T-cell (primary cell): ENCODE measurements at regions not wholly inside any gene's neighbourhood (a gene's known extent, or its start where the extent isn't known, plus 50 kb on each side); places are given as distances from the start of the nearest gene placed in this dataset.

Experiments
- ATAC-seq, 4 experiments: fragments of 200-7000 bp in 3 of 4; fragments of 150-1000 bp in 1 of 4; cut with Tn5 transposase; replicated peaks in 1 of 4; 1 replicate in 3 of 4; 2 replicates in 1 of 4; pipeline ENCODE4 v1.10.0; 2021; ENCODE audit warnings: moderate library complexity in 3 of 4, mild to moderate bottlenecking in 2 of 4, moderate number of reproducible peaks in 1 of 4
- CTCF ChIA-PET, 2 donors: fragments of 300-600 bp; sonication (Branson Sonifier 250); formaldehyde crosslinking; loops; one replicate each; lab custom pipeline; 2022; ENCODE audit warnings: antibody characterized with exemption in 2 of 2; lab: Charles Lee
- POLR2A ChIA-PET, 2 donors: fragments of 300-600 bp; sonication (Branson Sonifier 250); formaldehyde crosslinking; loops; one replicate each; lab custom pipeline; 2022; ENCODE audit warnings: antibody characterized with exemption in 2 of 2; lab: Charles Lee
- DNase-seq, 35 experiments: peaks; one replicate each; pipeline versions ENCODE4 v3.0.0 to v3.0.0-alpha.2; 2013 to 2023
- H3K27ac ChIP-seq: one replicate; pipeline ENCODE4 v1.5.1; 2013; ENCODE audit warnings: low read length
- H3K27me3 ChIP-seq, 2 experiments: replicated peaks in 1 of 2; 1 replicate in 1 of 2; 2 replicates in 1 of 2; pipeline versions ENCODE4 v1.6.1 to v1.7.0; 2013; ENCODE audit warnings: low read length in 1 of 2, mixed read lengths in 1 of 2; ENCODE audit not compliant: control insufficient read depth in 2 of 2, insufficient read depth in 2 of 2; ENCODE audit errors: extremely low read depth in 1 of 2
- H3K36me3 ChIP-seq, 2 donors: 1 replicate in 1 of 2; 2 replicates in 1 of 2; pipeline versions ENCODE4 v1.6.1 to v1.7.0; 2013; ENCODE audit warnings: low read length in 1 of 2; ENCODE audit not compliant: control insufficient read depth in 2 of 2, insufficient read depth in 1 of 2; ENCODE audit errors: extremely low read depth in 1 of 2
- H3K4me1 ChIP-seq, 2 experiments: 1 replicate in 1 of 2; 2 replicates in 1 of 2; pipeline versions ENCODE4 v1.6.1 to v1.7.0; 2013; ENCODE audit warnings: low read length in 2 of 2, mixed read lengths in 1 of 2; ENCODE audit not compliant: insufficient read depth in 2 of 2, control insufficient read depth in 1 of 2; ENCODE audit errors: extremely low read depth in 1 of 2
- H3K4me3 ChIP-seq, 2 donors: 1 replicate in 1 of 2; 2 replicates in 1 of 2; pipeline versions ENCODE4 v1.5.1 to v1.7.0; 2013; ENCODE audit warnings: mild to moderate bottlenecking in 2 of 2, low read length in 1 of 2, moderate library complexity in 1 of 2; ENCODE audit not compliant: control insufficient read depth in 1 of 2; ENCODE audit errors: extremely low read depth in 1 of 2
- H3K9me3 ChIP-seq: 2 replicates; pipeline ENCODE4 v1.7.0; 2013
- H3K27ac Mint-ChIP-seq, 2 donors: one replicate each; pipeline ENCODE4 v1.8.0; 2020 to 2021; ENCODE audit warnings: mild to moderate bottlenecking in 2 of 2, mixed read lengths in 2 of 2
- H3K27me3 Mint-ChIP-seq, 2 donors: one replicate each; pipeline ENCODE4 v1.8.0; 2021 to 2022; ENCODE audit warnings: mixed read lengths in 2 of 2
- H3K36me3 Mint-ChIP-seq: one replicate; pipeline ENCODE4 v1.8.0; 2021; ENCODE audit warnings: mixed read lengths
- H3K4me1 Mint-ChIP-seq, 3 donors: one replicate each; pipeline ENCODE4 v1.8.0; 2020 to 2022; ENCODE audit warnings: mixed read lengths in 3 of 3, mild to moderate bottlenecking in 1 of 3
- H3K4me3 Mint-ChIP-seq, 3 donors: one replicate each; pipeline ENCODE4 v1.8.0; 2020 to 2022; ENCODE audit warnings: mild to moderate bottlenecking in 3 of 3, mixed read lengths in 3 of 3, moderate library complexity in 3 of 3
- H3K9me3 Mint-ChIP-seq, 3 donors: one replicate each; pipeline ENCODE4 v1.8.0; 2020 to 2022; ENCODE audit warnings: mixed read lengths in 3 of 3
- WGBS: methylation state at CpG from one replicate; pipeline ENCODE4 v1.1.5; 2013; ENCODE audit warnings: missing lambda C conversion rate; ENCODE audit not compliant: insufficient coverage; 5-methylcytosine and 5-hydroxymethylcytosine counted together

DNA sequence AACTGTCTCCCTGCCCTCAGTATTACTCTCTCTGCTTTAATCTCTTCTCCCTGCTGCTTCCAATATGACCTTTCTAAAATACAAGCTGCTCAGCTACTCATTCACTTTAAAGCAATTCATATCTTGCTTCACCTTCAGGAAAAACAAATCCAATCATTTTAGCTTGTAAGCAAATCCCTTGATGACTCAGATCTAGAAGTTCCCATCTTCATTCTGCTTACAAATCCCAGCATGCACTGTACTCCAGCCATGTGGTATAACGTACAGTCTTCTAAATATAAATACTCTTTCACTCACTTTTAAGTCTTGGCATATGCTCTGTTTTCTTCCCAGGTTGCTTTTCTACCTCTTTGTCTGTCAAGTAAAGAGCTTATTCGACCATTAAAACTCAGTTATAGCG, 1009.1 kb upstream of the SEMA6D start:
- Histone ChIP-seq H3K4me1 (no peaks in the 10 kb centered on the region), H3K27me3 (no peaks in the 10 kb centered on the region), H3K4me3 (no peak overlapping the region), H3K27ac (no peak overlapping the region), H3K36me3 (no peaks in the 10 kb centered on the region), H3K9me3 (peaks cover 3% of the 10 kb centered on the region)
- no peak for DNase-seq
- 30% methylated on average over 3 of the region's 3 CpGs for WGBS
- Mint-ChIP-seq H3K27ac (no peak overlapping the region), H3K4me1 (no peaks in the 10 kb centered on the region), H3K27me3 (no peaks in the 10 kb centered on the region), H3K4me3 (no peak overlapping the region), H3K9me3 (peaks cover 11 to 28% (median 15%) of the 10 kb centered on the region in 3 donors), H3K36me3 (no peaks in the 10 kb centered on the region)
- CTCF ChIA-PET: no interaction called here
- POLR2A ChIA-PET: interaction anchor here in 1 of 2 donors (0.6 to 0.7 kb wide), 2 partner anchors 38 to 683 kb away, joined by 3 to 4 read pairs; no protein-coding TSS in a partner anchor
- no peak for ATAC-seq

DNA sequence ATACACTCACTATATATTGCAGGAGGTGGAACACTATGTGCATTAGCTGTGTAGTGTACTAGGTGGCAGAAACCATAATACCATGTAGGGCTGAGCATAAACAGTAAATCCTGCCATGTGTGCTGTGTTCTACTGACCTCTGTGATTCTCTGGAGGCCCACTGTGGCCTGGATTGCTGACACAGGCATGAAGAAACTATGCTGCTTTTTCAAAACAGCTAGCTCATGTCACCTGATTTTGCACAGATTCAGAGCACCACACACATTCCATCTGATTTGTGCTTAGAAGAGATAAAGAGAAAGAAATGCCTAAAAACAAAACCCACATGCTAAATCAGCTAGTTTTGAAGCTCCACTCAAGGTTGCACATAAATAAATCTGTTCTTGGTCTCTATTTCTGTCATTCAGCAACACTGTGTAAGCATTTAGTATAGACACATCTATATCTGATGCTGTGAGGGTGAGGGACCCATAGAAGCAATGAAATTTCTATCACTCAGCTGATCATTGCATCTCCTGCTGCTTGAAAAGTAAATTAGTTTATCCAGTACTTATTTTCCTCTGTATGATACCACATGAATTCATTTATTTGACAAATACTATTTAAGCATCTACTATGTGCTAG, 1007.7 kb upstream of the SEMA6D start:
- no peaks in the 10 kb centered on the region for H3K9me3 ChIP-seq

DNA sequence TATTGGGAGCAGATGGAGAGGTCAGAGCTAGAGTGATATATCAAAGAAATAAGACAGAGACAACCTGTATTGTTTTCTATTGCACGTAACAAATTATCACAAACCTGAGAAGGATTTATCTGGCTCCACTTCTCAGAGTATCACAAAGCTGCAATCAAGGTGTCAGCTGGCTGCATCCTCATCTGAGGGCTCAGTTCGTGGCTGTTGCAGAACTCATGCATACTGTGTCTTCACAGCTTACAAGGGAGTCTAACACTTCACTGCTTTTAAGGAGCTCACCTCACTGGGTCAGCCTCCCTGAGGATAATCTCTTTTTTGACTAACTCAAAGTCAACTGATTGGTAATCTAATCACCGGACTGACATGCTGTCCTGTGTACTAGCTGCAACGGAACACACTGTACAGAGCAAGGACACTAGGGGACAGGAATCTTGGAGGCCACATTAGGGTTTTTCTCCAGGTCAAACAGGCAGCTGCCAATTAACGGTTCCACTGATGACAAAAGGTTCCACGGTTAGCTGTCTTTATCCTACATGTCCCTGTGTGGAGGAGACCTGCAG, 1006.8 kb upstream of the SEMA6D start:
- H3K4me1 Mint-ChIP-seq: no peaks in the 10 kb centered on the region
- 55% methylated on average over 5 of the region's 6 CpGs for WGBS
- CTCF ChIA-PET: no interaction called here
- Histone ChIP-seq H3K27me3 (no peaks in the 10 kb centered on the region), H3K4me3 (no peak overlapping the region), H3K27ac (no peak overlapping the region), H3K9me3 (no peaks in the 10 kb centered on the region), H3K36me3 (no peaks in the 10 kb centered on the region), H3K4me1 (no peaks in the 10 kb centered on the region)
- H3K27ac Mint-ChIP-seq: no peak overlapping the region
- no peaks in the 10 kb centered on the region for H3K36me3 Mint-ChIP-seq
- POLR2A ChIA-PET: interaction anchor here in 1 of 2 donors (0.7 kb wide), 1 partner anchor 8 kb away, joined by 3 read pairs; no protein-coding TSS in a partner anchor
- no peak for ATAC-seq
- H3K9me3 Mint-ChIP-seq: peaks cover 11 to 35% (median 15%) of the 10 kb centered on the region in 3 donors
- no peak for DNase-seq
- H3K4me3 Mint-ChIP-seq: no peak overlapping the region
- H3K27me3 Mint-ChIP-seq: no peaks in the 10 kb centered on the region

More for the DNA sequence above, 1007.7 kb upstream of the SEMA6D start:
- Histone ChIP-seq H3K4me1 (no peaks in the 10 kb centered on the region), H3K4me3 (no peak overlapping the region), H3K36me3 (no peaks in the 10 kb centered on the region), H3K27me3 (no peaks in the 10 kb centered on the region), H3K27ac (no peak overlapping the region)
- ChIA-PET CTCF (interaction anchor here in 1 of 2 donors (0.6 kb wide), 1 partner anchor 64 kb away, joined by 3 read pairs; no protein-coding TSS in a partner anchor), POLR2A (interaction anchor here in 1 of 2 donors (0.7 kb wide), 1 partner anchor 9 kb away, joined by 3 read pairs; no protein-coding TSS in a partner anchor)
- no peaks in the 10 kb centered on the region for H3K27me3 Mint-ChIP-seq
- ATAC-seq: no peak
- no peak for DNase-seq
- H3K9me3 Mint-ChIP-seq: peaks cover 14 to 35% (median 15%) of the 10 kb centered on the region in 3 donors
- no peak overlapping the region for H3K27ac Mint-ChIP-seq
- H3K4me3 Mint-ChIP-seq: no peak overlapping the region
- no peaks in the 10 kb centered on the region for H3K36me3 Mint-ChIP-seq
- no peaks in the 10 kb centered on the region for H3K4me1 Mint-ChIP-seq

DNA sequence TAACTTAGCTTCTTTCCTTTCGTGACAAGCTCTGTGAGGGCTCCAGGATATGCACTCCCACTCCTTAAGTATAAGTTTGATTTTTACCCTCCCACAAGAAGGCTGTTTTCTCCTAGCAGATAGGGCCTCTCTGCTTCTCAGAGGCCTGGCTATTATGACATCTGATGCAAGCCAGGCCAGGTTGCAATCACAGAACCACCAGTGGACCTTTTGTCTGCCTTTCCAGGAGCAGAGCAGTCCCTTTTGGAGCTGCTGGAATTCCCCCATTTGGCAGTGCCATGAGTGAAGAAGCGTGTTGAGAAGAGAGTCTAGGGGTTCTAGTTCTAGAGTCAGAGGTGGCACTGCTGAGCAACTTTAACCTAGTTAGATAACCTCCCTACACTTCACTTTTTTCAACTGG, 1004.3 kb upstream of the SEMA6D start:
- ATAC-seq: no peak
- Histone ChIP-seq H3K27me3 (no peaks in the 10 kb centered on the region), H3K36me3 (no peaks in the 10 kb centered on the region), H3K4me3 (no peak overlapping the region), H3K4me1 (no peaks in the 10 kb centered on the region), H3K9me3 (no peaks in the 10 kb centered on the region), H3K27ac (no peak overlapping the region)
- H3K27me3 Mint-ChIP-seq: no peaks in the 10 kb centered on the region
- H3K4me1 Mint-ChIP-seq: no peaks in the 10 kb centered on the region
- ChIA-PET POLR2A (no interaction called here), CTCF (no interaction called here)
- H3K27ac Mint-ChIP-seq: no peak overlapping the region
- no peak for DNase-seq
- H3K9me3 Mint-ChIP-seq: peaks cover 8 to 23% (median 12%) of the 10 kb centered on the region in 3 donors
- no peak overlapping the region for H3K4me3 Mint-ChIP-seq
- no peaks in the 10 kb centered on the region for H3K36me3 Mint-ChIP-seq
- no CpG with 5 or more reads among the region's 2 CpGs for WGBS

DNA sequence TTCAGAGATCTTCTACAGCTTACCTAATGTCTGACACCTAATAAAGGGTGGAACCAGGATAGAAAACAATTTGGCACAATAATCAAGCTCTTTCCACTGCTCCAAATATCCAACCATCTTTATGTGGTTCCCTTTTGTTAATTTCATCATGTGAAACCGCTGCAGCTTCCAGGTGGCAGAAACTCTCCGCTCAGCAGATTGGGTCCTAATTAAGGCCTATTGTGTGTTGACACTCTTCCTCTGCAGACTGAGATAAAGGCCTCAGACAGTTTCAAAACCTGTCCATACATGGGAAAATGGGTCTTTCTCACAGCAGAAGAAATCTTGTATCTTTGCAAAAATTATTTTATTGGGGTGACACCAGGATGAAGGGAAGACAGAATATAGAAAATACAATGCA, 1002.4 kb upstream of the SEMA6D start:
- Histone ChIP-seq H3K9me3 (no peaks in the 10 kb centered on the region), H3K27me3 (no peaks in the 10 kb centered on the region), H3K27ac (no peak overlapping the region), H3K4me1 (no peaks in the 10 kb centered on the region), H3K36me3 (no peaks in the 10 kb centered on the region), H3K4me3 (no peak overlapping the region)
- Mint-ChIP-seq H3K27me3 (no peaks in the 10 kb centered on the region), H3K36me3 (no peaks in the 10 kb centered on the region), H3K4me1 (no peaks in the 10 kb centered on the region), H3K9me3 (peaks cover 9 to 16% (median 12%) of the 10 kb centered on the region in 3 donors), H3K4me3 (no peak overlapping the region), H3K27ac (no peak overlapping the region)
- ChIA-PET POLR2A (no interaction called here), CTCF (no interaction called here)
- WGBS: 81% methylated on average over 2 of the region's 2 CpGs
- DNase-seq: no peak
- ATAC-seq: no peak

DNA sequence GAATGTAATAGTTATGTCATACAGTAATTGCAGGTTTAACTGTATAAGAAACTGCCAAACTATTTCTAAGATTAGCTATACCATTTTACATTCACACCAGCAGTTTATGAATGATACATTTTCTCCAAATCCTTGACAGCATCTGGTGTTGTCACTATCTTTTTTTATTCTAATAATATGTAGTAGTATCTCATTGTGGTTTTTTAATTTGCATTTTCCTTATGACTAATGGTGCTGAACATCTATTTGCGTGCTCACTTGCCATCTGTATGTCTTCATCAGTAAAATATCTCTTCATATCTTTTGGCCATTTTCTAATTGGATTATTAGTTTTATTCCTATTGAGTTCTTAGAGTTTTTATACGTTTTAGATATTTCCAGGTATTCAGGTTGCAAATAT, 994.0 kb upstream of the SEMA6D start:
- no peaks in the 10 kb centered on the region for H3K9me3 ChIP-seq
- no peaks in the 10 kb centered on the region for H3K4me1 ChIP-seq
- no peaks in the 10 kb centered on the region for H3K4me1 Mint-ChIP-seq
- DNase-seq: no peak
- WGBS: no CpG with 5 or more reads among the region's 2 CpGs
- H3K27ac ChIP-seq: no peak overlapping the region
- H3K27me3 ChIP-seq: no peaks in the 10 kb centered on the region
- ChIA-PET CTCF (interaction anchor here in 1 of 2 donors (0.5 kb wide), 1 partner anchor 1698 kb away, joined by 11 read pairs; no protein-coding TSS in a partner anchor), POLR2A (no interaction called here)
- H3K36me3 Mint-ChIP-seq: no peaks in the 10 kb centered on the region
- no peak for ATAC-seq
- no peaks in the 10 kb centered on the region for H3K36me3 ChIP-seq
- H3K4me3 ChIP-seq: no peak overlapping the region
- H3K27ac Mint-ChIP-seq: no peak overlapping the region
- peaks cover 16 to 44% (median 21%) of the 10 kb centered on the region in 3 donors for H3K9me3 Mint-ChIP-seq
- no peak overlapping the region for H3K4me3 Mint-ChIP-seq
- no peaks in the 10 kb centered on the region for H3K27me3 Mint-ChIP-seq
